Kidney epithelial cell (primary cell): ENCODE measurements at regions not wholly inside any gene's neighbourhood (a gene's known extent, or its start where the extent isn't known, plus 50 kb on each side); places are given as distances from the start of the nearest gene placed in this dataset.

Source experiments
- DNase-seq: peaks from one replicate; pipeline ENCODE4 v3.0.0-alpha.2; 2010; ENCODE audit warnings: low read depth
- H3K27me3 ChIP-seq: 2 replicates; pipeline ENCODE4 v1.6.0; 2011; ENCODE audit warnings: low read length; ENCODE audit not compliant: control insufficient read depth, insufficient read depth
- H3K36me3 ChIP-seq: 2 replicates; pipeline ENCODE4 v1.5.1; 2011; ENCODE audit warnings: low read length; ENCODE audit not compliant: control insufficient read depth, insufficient read depth
- H3K4me3 ChIP-seq: 2 replicates; pipeline ENCODE4 v1.5.1; 2011; ENCODE audit warnings: low read depth, mild to moderate bottlenecking, control low read depth, low read length
- TF ChIP-seq, protein P1 (sequence below): IDR thresholded peaks from 2 replicates; pipeline ENCODE4 v1.5.1; 2011; ENCODE audit warnings: mild to moderate bottlenecking, moderate library complexity, low read length, control low read depth, inconsistent platforms; ENCODE audit not compliant: insufficient read depth, poor library complexity, severe bottlenecking

DNA sequence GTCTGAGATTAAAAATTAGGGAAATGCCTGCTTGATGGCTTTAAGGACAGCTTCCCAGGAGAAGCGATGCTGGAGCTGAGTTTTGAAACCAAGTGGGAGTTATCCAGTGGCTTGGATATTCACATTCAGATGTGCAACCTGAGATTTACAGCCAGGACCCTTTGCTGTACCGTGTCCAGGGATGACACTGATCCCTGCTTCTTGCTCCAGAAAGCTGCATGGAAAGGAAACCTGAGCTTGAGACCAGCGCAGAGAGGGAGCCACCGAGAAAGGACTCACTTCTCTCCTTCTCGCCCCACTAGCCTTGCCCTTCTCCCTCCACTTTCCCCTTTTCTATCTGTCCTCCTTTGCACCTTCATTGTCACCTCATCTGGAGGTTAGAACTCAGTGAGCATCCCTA is 254.5 kb upstream of the PPARGC1A start:
- DNase-seq = no peak
- Histone ChIP-seq H3K27me3 (no peaks in the 10 kb centered on the region), H3K36me3 (no peaks in the 10 kb centered on the region), H3K4me3 (no peak overlapping the region)
- TF ChIP-seq, protein P1, sequence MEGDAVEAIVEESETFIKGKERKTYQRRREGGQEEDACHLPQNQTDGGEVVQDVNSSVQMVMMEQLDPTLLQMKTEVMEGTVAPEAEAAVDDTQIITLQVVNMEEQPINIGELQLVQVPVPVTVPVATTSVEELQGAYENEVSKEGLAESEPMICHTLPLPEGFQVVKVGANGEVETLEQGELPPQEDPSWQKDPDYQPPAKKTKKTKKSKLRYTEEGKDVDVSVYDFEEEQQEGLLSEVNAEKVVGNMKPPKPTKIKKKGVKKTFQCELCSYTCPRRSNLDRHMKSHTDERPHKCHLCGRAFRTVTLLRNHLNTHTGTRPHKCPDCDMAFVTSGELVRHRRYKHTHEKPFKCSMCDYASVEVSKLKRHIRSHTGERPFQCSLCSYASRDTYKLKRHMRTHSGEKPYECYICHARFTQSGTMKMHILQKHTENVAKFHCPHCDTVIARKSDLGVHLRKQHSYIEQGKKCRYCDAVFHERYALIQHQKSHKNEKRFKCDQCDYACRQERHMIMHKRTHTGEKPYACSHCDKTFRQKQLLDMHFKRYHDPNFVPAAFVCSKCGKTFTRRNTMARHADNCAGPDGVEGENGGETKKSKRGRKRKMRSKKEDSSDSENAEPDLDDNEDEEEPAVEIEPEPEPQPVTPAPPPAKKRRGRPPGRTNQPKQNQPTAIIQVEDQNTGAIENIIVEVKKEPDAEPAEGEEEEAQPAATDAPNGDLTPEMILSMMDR = no peak

DNA sequence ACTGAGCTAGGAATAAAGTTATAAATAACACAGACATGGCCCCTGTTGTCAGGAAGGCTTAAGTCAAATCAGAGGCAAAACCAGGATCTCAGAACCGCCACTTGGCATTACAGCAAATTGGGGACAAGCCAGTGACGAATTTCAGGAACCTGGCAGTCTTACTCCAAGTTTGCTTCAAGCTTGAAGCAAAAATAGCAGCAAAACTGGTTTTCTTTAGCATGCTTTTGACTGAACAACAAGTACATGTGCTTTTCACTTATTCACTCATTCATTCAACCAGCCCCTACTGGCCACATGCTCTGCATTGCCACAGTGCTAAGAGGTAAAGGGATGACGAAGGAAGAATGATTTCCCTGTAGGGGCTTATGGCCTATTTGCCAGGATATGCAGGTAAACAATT is 253.9 kb upstream of the PPARGC1A start:
- Histone ChIP-seq H3K36me3 (no peaks in the 10 kb centered on the region), H3K4me3 (no peak overlapping the region), H3K27me3 (no peaks in the 10 kb centered on the region)
- TF ChIP-seq, protein P1 = no peak
- DNase-seq = no peak

DNA sequence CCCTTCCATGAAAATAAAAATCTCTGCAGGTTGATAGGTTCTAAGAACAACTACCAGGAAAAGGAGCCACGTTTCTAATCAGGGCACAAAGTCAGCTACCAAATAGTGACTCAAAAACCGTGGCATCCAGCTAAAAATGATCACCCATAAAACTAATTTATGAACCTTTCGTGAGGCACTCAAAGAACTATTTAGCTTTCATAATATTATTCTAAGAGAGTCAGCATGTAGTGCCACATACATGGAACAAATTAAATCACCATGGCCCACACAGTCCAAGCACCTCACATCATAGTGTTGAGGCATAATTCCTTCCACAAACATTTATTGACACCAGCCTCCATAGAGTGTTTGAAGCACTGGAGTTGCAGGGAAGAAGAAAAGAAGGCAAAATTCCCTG is 252.0 kb upstream of the PPARGC1A start:
- no peaks in the 10 kb centered on the region for H3K36me3 ChIP-seq
- no peaks in the 10 kb centered on the region for H3K27me3 ChIP-seq
- no peak overlapping the region for H3K4me3 ChIP-seq
- no peak for DNase-seq
- TF ChIP-seq, protein P1 = no peak

DNA sequence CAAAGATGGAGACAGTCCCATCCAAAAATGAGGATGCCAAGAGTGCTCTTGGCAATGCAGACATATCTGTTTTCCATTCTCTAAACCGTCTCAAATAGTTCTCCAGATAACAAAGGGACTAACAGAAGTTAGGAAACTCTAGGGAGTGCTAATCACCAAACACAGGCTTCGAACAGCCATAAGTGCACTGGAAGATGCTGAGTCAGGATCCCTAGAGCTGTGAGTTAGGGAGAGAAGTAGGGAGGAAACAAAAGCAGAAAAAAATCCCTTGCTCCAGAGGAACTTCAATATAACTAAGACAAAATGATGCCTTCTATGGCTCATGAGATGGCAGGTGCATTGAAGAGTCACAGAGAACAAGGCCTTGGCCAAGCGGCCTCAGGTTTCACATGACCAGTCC is 251.0 kb upstream of the PPARGC1A start:
- no peak for DNase-seq
- TF ChIP-seq, protein P1 = no peak
- Histone ChIP-seq H3K27me3 (no peaks in the 10 kb centered on the region), H3K4me3 (no peak overlapping the region), H3K36me3 (no peaks in the 10 kb centered on the region)

DNA sequence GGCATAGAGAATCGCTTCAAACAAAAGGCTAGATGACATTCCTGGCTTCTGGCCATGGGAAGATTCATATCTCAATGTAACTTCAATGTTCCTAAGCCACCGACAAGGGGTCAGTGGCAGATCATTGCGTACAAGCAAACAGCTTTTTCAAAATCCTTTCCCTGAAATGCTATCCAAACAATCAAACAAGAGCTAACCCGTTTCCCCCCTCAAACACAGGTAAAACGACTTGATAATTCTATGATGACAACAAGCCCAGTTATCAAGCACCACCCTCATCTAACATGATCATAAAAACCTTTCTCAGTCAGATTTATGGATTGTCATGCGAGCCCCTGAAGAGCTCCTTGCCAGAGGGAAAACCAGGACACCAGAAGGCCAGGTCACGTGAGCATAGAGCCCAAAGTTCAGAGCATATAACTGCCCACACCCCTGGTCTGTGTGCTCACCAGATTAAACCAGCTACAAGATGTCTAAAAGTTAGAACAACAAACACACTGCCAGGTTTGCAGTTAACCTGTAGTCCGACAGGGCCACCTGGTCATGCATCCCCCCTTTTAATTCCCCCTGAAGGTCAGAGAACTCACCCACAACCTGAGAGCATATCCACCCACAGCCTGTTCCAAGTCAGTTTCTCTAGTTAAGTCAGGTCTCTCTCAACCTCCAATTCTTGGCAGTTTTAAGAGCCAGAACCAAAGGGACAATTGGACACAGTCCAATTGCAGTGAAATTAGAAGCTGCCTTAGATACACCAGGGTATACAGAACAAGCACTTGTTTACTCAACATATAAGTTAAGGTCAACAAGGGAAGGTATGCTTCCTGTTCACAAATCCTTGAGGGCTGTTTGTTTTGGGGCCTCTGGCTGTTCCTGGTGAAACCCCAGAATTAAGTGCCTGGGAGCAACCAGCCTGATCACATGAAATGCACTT is 248.1 kb upstream of the PPARGC1A start:
- no peaks in the 10 kb centered on the region for H3K27me3 ChIP-seq
- no peak for DNase-seq
- TF ChIP-seq, protein P1 = no peak
- no peak overlapping the region for H3K4me3 ChIP-seq
- H3K36me3 ChIP-seq = no peaks in the 10 kb centered on the region
